ENCODE measurements at regions not wholly inside any gene's neighbourhood (a gene's known extent, or its start where the extent isn't known, plus 50 kb on each side); places are given as distances from the start of the nearest gene placed in this dataset.

DNA sequence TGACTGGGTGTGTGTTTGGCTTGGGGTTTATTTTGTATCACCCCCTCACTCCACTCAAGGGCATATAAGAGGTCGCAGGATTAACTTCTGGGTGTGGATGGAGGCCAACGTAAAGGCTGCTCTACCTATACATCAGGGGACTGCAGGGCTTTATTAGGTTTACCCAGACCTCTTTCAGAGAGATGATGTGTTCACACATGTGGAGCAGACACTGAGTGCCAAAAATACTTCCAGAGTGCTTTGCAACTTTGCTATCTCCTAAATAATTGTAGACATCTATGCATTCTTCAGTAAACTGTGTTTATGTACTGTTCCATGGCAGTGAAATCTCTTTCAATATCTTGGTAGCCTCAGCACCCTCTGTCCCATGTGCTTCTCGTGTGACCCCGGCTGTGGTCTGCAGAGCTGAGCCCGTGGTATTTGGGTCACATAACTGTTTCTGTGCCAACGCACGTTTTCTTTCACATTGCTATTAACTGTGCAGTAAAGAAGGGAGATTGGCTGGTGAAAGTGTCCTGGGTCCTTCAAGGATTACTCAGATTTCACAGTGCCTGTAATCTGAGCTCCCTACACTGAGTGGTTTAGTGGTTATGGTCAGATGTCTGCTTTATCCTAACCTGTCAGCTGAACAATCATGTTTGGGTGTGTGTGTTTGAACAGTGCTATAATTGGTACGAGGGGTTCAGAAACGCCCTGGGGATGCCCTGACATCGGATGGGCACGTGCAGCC is 208.1 kb downstream of the VAPA start:
- TF ChIP-seq CTCF (IDR thresholded peaks at IDR 0.05): no peak
- no peak for TF ChIP-seq POLR2A (IDR thresholded peaks at IDR 0.05)
